ENCODE measurements at regions not wholly inside any gene's neighbourhood (a gene's known extent, or its start where the extent isn't known, plus 50 kb on each side); places are given as distances from the start of the nearest gene placed in this dataset.
"Not testable (repeated sequence)": the region's sequence is repeated elsewhere in the genome, so short reads cannot be mapped to it uniquely, and the experiment has no call there.

- no peak overlapping the region for H3K4me3 ChIP-seq (ENCODE audit: low read depth, low read length)
- no peak for TF ChIP-seq CTCF (IDR thresholded peaks at IDR 0.05; ENCODE audit: low read depth, low read length)
Measured at GRCh38 chr10:2786251-2786650, 281.1 kb upstream of the PFKP start.

DNA sequence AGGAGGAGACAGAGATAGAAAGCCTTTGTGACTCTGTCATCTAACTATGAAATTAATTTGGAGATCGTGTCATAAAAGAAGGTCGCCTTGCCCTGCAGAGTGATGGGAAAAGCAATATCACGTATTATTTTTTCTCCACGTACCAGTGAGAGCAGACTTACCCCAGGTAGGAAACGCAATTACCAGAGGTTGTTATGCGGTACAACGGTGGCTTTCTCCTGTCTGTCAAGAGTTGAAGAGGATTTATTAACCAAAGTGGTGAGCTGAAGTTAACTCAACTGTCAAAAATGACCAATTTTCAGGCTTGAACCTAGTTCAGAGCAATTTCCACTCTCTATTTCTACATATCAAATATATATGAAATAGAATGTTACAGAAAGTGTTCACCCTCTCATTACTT, 282.6 kb upstream of the PFKP start:
- TF ChIP-seq CTCF (IDR thresholded peaks at IDR 0.05; ENCODE audit: low read depth, low read length) = no peak
- no peak overlapping the region for H3K4me3 ChIP-seq (ENCODE audit: low read depth, low read length)

DNA sequence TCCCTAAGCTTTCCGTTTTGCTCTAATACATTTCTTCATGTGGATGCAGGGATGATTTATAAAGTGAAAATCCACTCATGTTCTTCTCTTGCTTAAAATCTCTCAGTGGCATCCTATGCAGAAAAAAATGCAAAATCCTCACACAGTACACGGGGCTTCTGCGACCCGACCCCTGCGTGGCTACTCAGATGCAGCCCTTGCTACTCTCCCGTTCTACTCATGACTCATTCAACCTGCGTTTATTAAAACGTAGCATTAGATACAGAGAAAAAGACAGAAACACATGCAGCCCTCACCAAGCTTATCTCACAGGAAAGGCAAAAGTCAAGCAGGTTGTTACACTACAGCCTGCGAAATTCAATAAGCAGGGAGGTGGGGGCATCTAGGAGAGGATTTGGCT, 284.4 kb upstream of the PFKP start:
- no peak for TF ChIP-seq CTCF (IDR thresholded peaks at IDR 0.05; ENCODE audit: low read depth, low read length)
- H3K4me3 ChIP-seq (ENCODE audit: low read depth, low read length) = no peak overlapping the region

DNA sequence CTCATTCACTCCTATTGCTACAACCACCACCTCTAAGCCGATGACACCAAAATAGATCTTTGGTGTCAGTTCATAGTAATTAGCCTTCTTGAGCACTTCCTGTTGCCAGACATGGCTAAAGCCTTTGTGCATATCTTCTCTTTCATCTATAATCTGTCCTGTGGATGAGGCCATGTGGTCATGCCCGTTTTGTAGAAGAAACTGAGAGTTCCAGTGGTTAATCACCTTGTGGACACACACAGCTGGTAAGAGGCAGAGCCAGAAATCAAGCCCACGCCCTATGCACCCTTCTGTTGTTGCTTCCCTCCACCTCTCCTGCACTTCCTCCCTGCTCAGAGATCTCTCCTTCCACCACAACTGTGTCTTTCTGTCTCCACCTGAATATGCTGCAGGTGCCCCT, 285.1 kb upstream of the PFKP start:
- TF ChIP-seq CTCF (IDR thresholded peaks at IDR 0.05; ENCODE audit: low read depth, low read length) = no peak

GRCh38 chr10:2777666-2778355, 289.5 kb upstream of the PFKP start:
- no peak overlapping the region for H3K4me3 ChIP-seq (ENCODE audit: low read depth, low read length)
- TF ChIP-seq CTCF (IDR thresholded peaks at IDR 0.05; ENCODE audit: low read depth, low read length) = no peak

More for the DNA sequence above, 285.1 kb upstream of the PFKP start:
- H3K4me3 ChIP-seq (ENCODE audit: low read depth, low read length) = no peak overlapping the region

DNA sequence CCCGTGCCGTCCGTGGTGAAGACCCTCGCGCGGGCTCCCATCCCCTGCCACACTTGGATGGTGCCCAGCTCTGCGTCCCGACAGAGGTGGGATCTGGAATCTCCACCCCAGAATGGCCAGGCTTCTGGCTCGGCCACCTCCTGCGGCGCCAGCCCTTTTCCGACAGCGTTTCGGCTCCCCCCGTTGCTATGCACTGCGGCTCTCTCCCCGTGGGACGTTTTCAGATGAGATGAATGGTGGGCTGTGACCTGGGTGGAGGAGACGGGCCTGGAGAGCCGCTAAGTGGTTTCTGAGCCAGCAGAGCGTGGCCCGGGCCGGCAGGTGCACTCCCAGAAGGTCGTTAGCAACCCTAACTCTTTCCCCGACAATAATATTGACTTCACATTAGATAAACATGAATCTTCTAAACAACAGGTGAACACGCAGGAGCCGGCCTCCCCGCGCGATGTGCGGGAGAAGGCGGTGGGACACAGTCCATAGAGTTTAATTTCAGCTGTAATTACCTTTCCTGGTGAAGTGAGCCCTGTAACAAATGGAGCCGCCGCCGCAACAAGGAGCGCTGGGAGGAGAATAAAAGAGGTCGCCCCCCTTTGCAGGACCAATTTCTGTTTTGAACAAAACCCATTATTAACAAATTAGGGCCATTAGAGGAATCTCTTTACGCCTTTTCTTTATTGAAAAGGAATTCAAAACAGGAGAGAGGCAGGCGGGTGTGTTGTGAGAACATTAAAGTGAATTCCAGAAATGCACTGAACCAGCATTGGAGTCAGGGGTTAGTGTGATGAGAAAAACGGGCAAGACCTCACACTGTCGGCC, 294.3 kb upstream of the PFKP start:
- H3K4me3 ChIP-seq (ENCODE audit: low read depth, low read length) = no peak overlapping the region
- TF ChIP-seq CTCF (IDR thresholded peaks at IDR 0.05; ENCODE audit: low read depth, low read length) = no peak

GRCh38 chr10:2772135-2772534, 295.2 kb upstream of the PFKP start:
- H3K4me3 ChIP-seq (ENCODE audit: low read depth, low read length) = no peak overlapping the region
- TF ChIP-seq CTCF (IDR thresholded peaks at IDR 0.05; ENCODE audit: low read depth, low read length) = no peak

- not testable (repeated sequence) for H3K4me3 ChIP-seq (ENCODE audit: low read depth, low read length)
Measured at GRCh38 chr10:2767293-2767692, 300.1 kb upstream of the PFKP start.

Measured in WI38 (cell line).